ENCODE measurements at regions not wholly inside any gene's neighbourhood (a gene's known extent, or its start where the extent isn't known, plus 50 kb on each side); places are given as distances from the start of the nearest gene placed in this dataset.

GRCh38 chr18:991441-991840, 86.8 kb downstream of the ADCYAP1 start:
- Histone ChIP-seq H3K9me3 (ENCODE audit: control insufficient read depth in 1 of 2, insufficient read depth in 1 of 2, low read depth in 1 of 2, low read length in 2 of 2) (no peaks in the 10 kb centered on the region), H4K20me1 (ENCODE audit: insufficient read depth) (no peaks in the 10 kb centered on the region), H3K9me2 (ENCODE audit: insufficient read depth) (no peaks in the 10 kb centered on the region), H3K9ac (ENCODE audit: low read length) (no peak overlapping the region), H3K79me2 (ENCODE audit: insufficient read depth, low read length) (no peaks in the 10 kb centered on the region), H3K36me3 (ENCODE audit: control insufficient read depth in 1 of 2, insufficient read depth in 2 of 2, low read length in 2 of 2) (no peaks in the 10 kb centered on the region), H3K27me3 (ENCODE audit: insufficient read depth, low read length) (peaks cover 9% of the 10 kb centered on the region; the same call in 1 of the 2 replicates), H3K4me2 (ENCODE audit: low read length) (no peak overlapping the region), H2AFZ (ENCODE audit: low read depth, low read length, poor library complexity, severe bottlenecking) (no peak overlapping the region), H3K4me1 (ENCODE audit: control insufficient read depth in 1 of 2, insufficient read depth in 2 of 2, low read length in 2 of 2) (no peaks in the 10 kb centered on the region), H3K4me3 (replicated peaks in 1 of 2; ENCODE audit: low read depth in 1 of 2, low read length in 2 of 2) (no peak overlapping the region), H3K27ac (ENCODE audit: low read depth, low read length) (no peak overlapping the region)
- ATAC-seq (no peak), DNase-seq (ENCODE audit: low read depth, low spot score) (no peak)
- RAD21 ChIA-PET (ENCODE audit: low non-redundant PET in 1 of 2, low total read pairs in 2 of 2, uncharacterized antibody in 2 of 2, unreplicated experiment in 2 of 2) = no interaction called here
- no peak for TF ChIP-seq EZH2phosphoT487 (IDR thresholded peaks at IDR 0.05; ENCODE audit: borderline replicate concordance)
- CTCF ChIA-PET = no interaction called here
- intact Hi-C loops (cut with micrococcal nuclease) = no loop called here
- BruUV-seq (replicated peaks) = no TSS peak
- POLR2A ChIA-PET = no interaction called here

GRCh38 chr18:993560-993959, 88.9 kb downstream of the ADCYAP1 start:
- Histone ChIP-seq H3K4me1 (ENCODE audit: control insufficient read depth in 1 of 2, insufficient read depth in 2 of 2, low read length in 2 of 2) (no peaks in the 10 kb centered on the region), H3K4me2 (ENCODE audit: low read length) (no peak overlapping the region), H2AFZ (ENCODE audit: low read depth, low read length, poor library complexity, severe bottlenecking) (no peak overlapping the region), H3K4me3 (replicated peaks in 1 of 2; ENCODE audit: low read depth in 1 of 2, low read length in 2 of 2) (no peak overlapping the region), H3K27me3 (ENCODE audit: insufficient read depth, low read length) (no peaks in the 10 kb centered on the region), H3K36me3 (ENCODE audit: control insufficient read depth in 1 of 2, insufficient read depth in 2 of 2, low read length in 2 of 2) (no peaks in the 10 kb centered on the region), H3K9ac (ENCODE audit: low read length) (no peak overlapping the region), H3K79me2 (ENCODE audit: insufficient read depth, low read length) (no peaks in the 10 kb centered on the region), H3K9me3 (ENCODE audit: control insufficient read depth in 1 of 2, insufficient read depth in 1 of 2, low read depth in 1 of 2, low read length in 2 of 2) (no peaks in the 10 kb centered on the region), H4K20me1 (ENCODE audit: insufficient read depth) (no peaks in the 10 kb centered on the region), H3K9me2 (ENCODE audit: insufficient read depth) (no peaks in the 10 kb centered on the region), H3K27ac (ENCODE audit: low read depth, low read length) (no peak overlapping the region)
- intact Hi-C loops (cut with micrococcal nuclease) = no loop called here
- POLR2A ChIA-PET = no interaction called here
- DNase-seq (ENCODE audit: low read depth, low spot score) (no peak), ATAC-seq (no peak)
- CTCF ChIA-PET = no interaction called here
- BruUV-seq (replicated peaks) = no TSS peak
- RAD21 ChIA-PET (ENCODE audit: low non-redundant PET in 1 of 2, low total read pairs in 2 of 2, uncharacterized antibody in 2 of 2, unreplicated experiment in 2 of 2) = no interaction called here
- TF ChIP-seq SRF (IDR thresholded peaks at IDR 0.05; ENCODE audit: low read depth) (no peak), ZNF274 (IDR thresholded peaks at IDR 0.05; ENCODE audit: low read depth, low read length) (no peak), FOSL1 (IDR thresholded peaks at IDR 0.05; ENCODE audit: low read depth) (no peak), ELF1 (IDR thresholded peaks at IDR 0.05; ENCODE audit: borderline replicate concordance, low read depth) (no peak), ZBTB33 (IDR thresholded peaks at IDR 0.05; ENCODE audit: extremely low read depth, insufficient replicate concordance, low read length) (no peak), REST (IDR thresholded peaks at IDR 0.05; ENCODE audit: low read depth) (no peak), EGR1 (IDR thresholded peaks at IDR 0.05; ENCODE audit: low read depth) (no peak), EZH2 (IDR thresholded peaks at IDR 0.05) (no peak), MAX (IDR thresholded peaks at IDR 0.05) (no peak)
